NCI-H345 treated with DMSO at 0.1 percent for 48 hours (cell line): ENCODE measurements at regions not wholly inside any gene's neighbourhood (a gene's known extent, or its start where the extent isn't known, plus 50 kb on each side); places are given as distances from the start of the nearest gene placed in this dataset.
"Not testable (repeated sequence)": the region's sequence is repeated elsewhere in the genome, so short reads cannot be mapped to it uniquely, and the experiment has no call there.

ENCODE experiments used
- DNase-seq: peaks from one replicate; lab custom pipeline; 2025; ENCODE audit not compliant: unreplicated experiment; lab: John Stamatoyannopoulos, UW

GRCh38 chr1:116292929-116293725, 79.9 kb upstream of the ATP1A1 start:
- DNase-seq: peak; percentile 40

- DNase-seq: no peak
Measured at GRCh38 chr1:116297495-116298212, 75.4 kb upstream of the ATP1A1 start.

- not testable (repeated sequence) for DNase-seq
Measured at GRCh38 chr1:116298213-116298579, 74.8 kb upstream of the ATP1A1 start.

DNA sequence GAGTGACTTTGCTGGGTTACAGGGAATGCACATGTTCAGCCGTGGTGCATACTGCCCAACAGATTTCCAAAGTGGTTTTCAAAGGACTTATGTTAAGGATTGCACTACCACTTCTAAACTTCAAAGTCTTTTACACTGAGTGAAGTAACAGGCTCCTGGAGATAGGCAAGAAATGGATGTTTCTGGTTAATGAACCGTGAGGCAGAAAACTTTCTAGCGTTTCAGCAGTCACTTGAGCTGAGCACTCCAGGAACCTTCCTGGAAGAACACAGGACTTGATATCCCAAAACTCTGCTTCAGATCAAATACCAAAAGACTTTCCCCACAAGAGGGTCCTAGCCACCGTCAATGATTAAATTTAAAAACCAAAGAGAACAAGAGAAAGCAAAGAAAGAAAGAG, 74.3 kb upstream of the ATP1A1 start:
- DNase-seq: no peak

DNA sequence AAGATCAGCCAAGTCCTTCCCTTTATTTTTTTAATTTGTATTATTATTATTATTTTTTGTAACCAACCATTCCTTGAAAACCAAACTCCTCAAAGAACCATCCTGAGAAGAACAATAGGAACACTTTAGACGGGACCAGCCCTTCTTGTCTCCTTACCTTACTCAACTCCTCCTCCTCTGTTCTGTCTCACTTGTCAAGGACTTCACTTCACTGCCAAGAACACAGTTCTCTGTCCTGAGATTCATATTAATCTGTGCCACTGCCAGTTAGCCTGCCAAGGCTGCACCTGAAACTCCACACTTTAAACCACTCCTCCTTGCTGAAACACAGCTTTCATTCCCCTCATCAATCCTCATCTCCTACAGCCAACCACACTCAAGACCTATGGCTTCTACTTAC, 73.8 kb upstream of the ATP1A1 start:
- DNase-seq: no peak

GRCh38 chr1:116302281-116302680, 70.8 kb upstream of the ATP1A1 start:
- no peak for DNase-seq

DNA sequence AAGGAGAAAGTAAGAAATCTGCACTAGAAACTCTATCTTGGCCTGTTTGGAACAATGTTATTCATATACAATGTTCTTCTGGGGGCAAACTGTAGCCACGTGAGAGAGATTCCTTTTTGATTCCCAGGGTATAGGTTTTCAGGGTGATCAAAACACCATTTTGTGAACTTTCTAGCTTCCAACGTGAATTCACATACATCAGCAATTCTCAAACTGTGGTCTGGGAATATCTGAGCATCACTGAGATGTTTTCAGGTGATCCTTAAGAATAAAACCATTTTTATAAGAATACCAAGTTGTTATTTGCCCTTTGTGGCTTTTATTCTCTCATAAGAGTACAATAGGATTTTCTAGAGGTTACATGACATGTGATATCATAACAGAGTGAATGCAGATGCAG, 66.9 kb upstream of the ATP1A1 start:
- no peak for DNase-seq

- DNase-seq: no peak
Measured at GRCh38 chr1:116306840-116307442, 66.1 kb upstream of the ATP1A1 start.

DNA sequence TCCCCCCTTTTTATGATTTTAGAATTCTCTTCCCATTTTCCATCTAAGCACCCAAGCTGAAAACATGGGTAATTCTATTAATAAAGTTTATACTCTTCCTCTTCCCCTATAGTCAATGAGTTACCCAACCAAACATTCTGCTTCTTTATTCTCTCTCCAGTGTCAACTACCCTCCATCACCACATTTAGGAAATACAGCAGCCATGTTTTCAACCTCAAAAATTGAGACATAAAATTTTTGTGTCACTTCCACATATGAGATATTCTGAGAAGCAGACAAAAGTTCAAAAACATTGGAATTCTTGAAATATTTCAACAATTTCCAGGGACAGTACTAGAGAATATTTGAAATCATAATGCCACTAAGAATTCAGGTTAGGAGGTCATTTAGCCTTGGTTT, 64.8 kb upstream of the ATP1A1 start:
- DNase-seq: no peak

DNA sequence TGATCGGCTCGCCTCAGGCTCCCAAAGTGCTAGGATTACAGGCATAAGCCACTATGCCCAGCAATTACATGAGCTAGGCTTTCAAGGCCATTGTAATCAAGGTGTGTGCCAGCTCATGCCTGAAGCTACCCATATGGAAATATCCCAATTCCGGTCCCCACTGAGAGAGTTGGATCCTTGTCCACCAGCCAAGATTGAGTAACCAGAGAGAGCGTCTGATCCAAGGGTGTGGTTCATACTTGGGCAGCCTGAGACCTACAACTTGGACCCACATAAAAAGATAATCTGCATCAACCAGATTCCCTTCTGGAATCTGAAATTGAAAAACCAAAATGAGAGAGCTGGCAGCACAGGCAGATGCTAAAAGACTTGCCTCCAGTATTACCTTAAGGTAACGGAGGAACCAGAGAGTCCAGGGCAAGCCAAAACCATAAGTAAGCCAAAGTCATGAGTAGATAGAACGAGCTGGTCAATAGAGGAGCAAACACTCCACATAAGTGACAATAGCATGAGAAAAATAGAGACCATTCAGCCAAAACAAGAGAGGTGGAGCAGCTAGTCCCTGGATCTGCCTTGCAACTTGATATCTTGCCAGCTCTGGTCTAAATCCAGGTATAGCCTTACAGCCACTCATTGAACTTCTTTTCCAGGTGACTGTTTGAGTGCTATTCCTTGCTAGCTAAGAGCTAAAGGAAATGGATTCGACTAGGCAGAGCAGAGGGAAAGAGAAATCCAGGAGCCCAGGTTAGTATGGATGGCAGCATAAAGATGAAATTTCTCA, 63.8 kb upstream of the ATP1A1 start:
- DNase-seq: peak; percentile 88

DNA sequence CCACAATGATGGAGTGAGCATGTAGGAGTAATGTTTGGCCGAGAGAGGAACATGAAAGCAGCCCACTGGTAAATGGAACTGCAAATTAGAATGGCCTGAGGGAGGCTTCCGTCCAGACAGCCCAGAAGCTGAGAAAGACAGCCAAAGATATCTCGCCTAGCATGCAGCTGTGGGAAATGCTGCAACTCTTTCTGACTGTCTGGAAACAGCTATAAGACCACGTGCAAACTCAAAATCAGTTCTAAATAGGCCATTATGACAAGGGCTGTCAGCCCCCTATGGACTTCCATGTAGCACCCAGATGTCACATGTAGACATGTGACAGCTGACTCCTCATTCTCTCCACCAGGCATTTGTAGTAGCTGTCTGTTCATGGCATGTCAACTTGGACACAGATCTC, 62.9 kb upstream of the ATP1A1 start:
- DNase-seq: no peak

- DNase-seq: no peak
Measured at GRCh38 chr1:116311193-116311592, 61.9 kb upstream of the ATP1A1 start.

DNA sequence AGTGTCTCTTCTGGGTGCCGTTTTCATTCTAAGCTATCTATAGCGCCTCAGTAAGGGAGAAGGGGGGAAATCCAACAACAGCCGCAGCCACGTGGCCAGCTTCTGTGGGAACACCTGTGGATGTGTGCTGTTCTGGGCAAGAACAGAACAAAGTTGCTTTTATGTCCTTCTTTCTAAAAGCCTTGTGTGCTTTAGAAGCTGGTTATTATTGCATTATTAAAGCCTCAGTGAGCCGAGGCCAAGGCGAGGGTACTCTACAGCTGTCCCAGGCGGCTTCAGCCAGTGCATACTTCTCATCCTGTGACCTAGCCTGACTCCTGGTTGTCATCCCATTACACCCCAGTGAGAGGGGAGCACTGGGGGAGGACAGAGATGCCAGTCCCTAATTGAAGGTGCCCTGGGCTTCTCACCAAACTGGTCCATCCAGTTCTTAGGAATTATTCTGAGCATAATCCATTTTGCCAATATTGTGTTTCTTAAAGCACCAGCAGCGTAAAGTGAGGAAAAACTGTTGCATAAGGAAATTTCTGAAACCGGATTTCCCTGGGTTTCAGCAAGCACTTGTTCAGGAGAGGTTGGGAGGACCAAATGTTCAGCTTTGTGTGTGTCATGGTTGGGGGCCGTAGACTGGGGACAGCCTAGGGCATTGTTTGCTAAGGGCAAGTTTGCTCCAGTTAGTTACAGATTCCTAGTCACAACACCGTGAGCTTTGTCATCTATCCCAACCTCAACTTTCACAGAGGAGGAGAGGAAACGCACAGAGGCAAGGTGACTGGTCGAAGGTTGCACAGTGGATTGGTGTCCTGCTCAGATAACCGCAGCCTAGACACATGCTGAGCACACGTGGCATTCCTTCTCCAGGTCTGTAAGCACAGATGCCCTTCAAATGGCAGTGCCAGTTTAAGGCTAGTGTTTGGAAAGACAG, 61.0 kb upstream of the ATP1A1 start:
- DNase-seq: no peak

- no peak for DNase-seq
Measured at GRCh38 chr1:116312681-116313069, 60.4 kb upstream of the ATP1A1 start.

- DNase-seq: no peak
Measured at GRCh38 chr1:116313776-116314175, 59.3 kb upstream of the ATP1A1 start.

DNA sequence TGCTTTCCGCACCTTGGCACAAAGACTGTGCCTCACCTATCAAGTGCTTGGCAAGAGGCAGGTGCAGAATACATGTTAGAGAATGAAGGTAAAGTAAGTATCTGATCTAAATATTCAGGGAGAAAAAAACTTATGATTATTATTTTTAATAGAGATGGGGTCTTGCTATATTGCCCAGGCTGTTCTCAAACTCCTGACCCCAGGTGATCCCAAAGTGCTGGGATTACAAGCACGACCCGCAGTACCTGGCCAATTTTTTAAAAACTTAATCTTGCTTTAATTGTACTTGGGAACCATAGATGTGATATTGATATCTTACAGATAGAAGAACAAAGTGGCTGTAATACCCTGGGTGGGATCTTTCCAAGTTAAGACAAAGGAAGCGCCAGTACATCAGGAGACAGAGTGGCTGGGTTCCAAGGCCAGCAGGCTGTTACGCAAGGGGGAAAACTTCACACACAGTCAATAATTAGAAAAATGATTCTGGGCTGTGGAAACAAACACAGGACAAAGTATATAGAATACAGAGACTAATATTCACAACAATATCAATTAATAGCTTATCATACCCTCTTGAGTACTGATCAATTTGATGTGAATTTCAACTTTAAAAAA, 58.6 kb upstream of the ATP1A1 start:
- DNase-seq: no peak

GRCh38 chr1:116316373-116316772, 56.7 kb upstream of the ATP1A1 start:
- DNase-seq: no peak

- DNase-seq: no peak
Measured at GRCh38 chr1:116318897-116319296, 54.1 kb upstream of the ATP1A1 start.

DNA sequence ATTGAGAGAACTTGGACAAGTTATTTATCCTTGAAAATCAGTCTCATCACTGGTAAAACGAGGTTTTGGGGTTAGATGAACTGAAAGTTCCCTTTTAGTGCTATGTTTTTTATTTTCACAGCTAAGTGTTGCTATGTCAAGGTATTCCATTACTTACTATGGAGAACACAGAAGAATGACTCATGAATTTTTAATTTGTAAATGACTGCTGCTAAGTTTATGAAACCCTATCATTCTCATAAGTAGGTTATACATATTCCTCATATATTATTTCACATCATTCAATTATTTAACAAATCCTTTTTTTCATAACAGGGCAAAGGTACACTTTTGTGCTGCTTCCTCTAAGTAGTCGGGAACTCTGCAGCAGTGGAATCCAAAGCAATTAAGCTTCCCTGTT, 52.2 kb upstream of the ATP1A1 start:
- no peak for DNase-seq

DNA sequence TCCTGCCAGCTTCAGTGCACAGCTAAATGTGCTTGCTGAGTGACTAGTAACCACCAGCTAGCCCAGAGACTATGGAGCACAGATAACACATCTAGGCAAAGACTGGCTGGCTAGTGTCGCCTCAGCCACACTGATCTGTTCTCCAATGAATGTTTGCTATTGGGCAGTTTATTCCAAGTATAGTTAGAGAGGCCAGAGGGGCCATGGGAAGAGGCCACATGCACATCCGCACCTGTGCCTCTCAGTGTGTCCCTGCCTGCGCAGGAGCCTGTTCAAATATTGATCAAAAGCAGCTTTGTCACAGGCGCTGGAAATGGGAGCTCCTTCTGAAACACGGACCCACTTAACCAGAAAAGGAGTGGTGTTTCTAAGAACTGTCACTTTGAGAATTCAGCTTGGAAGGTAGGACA, 51.3 kb upstream of the ATP1A1 start:
- DNase-seq: peak; percentile 17
